Mesenchymal stem cell (in vitro differentiated cells and primary cell): ENCODE measurements at regions not wholly inside any gene's neighbourhood (a gene's known extent, or its start where the extent isn't known, plus 50 kb on each side); places are given as distances from the start of the nearest gene placed in this dataset.

Experiments used
- DNase-seq: peaks from one replicate; pipeline ENCODE4 v3.0.0-alpha.2; 2013
- H2AFZ ChIP-seq: one replicate; pipeline ENCODE4 v1.6.1; 2013; ENCODE audit warnings: low read depth, mild to moderate bottlenecking, control low read depth, inconsistent platforms, low read length, moderate library complexity
- H2AK5ac ChIP-seq: 2 replicates; pipeline ENCODE4 v1.6.1; 2013; ENCODE audit warnings: low read length, moderate library complexity, mild to moderate bottlenecking, inconsistent platforms; ENCODE audit not compliant: severe bottlenecking
- H2BK120ac ChIP-seq: one replicate; pipeline ENCODE4 v1.6.1; 2013; ENCODE audit warnings: low read depth, mild to moderate bottlenecking, inconsistent platforms, low read length, moderate library complexity
- H2BK12ac ChIP-seq, 2 experiments: one replicate each; pipeline ENCODE4 v1.6.1; 2013; ENCODE audit warnings: inconsistent platforms in 2 of 2, low read length in 2 of 2, mild to moderate bottlenecking in 2 of 2, moderate library complexity in 2 of 2, control low read depth in 1 of 2
- H2BK15ac ChIP-seq: one replicate; pipeline ENCODE4 v1.6.1; 2013; ENCODE audit warnings: mild to moderate bottlenecking, low read depth, inconsistent platforms; ENCODE audit not compliant: poor library complexity, severe bottlenecking
- H2BK5ac ChIP-seq: 2 replicates; pipeline ENCODE4 v1.6.1; 2013; ENCODE audit warnings: low read depth, mild to moderate bottlenecking, low read length, control low read depth, inconsistent platforms; ENCODE audit not compliant: poor library complexity, severe bottlenecking
- H3K14ac ChIP-seq, 2 experiments: one replicate each; pipeline ENCODE4 v1.6.1; 2013; ENCODE audit warnings: inconsistent platforms in 2 of 2, low read length in 2 of 2, control low read depth in 1 of 2, mild to moderate bottlenecking in 1 of 2, moderate library complexity in 1 of 2
- H3K18ac ChIP-seq, 2 experiments: one replicate each; pipeline ENCODE4 v1.6.1; 2013; ENCODE audit warnings: inconsistent platforms in 2 of 2, low read length in 2 of 2, control low read depth in 1 of 2, low read depth in 1 of 2, mild to moderate bottlenecking in 1 of 2
- H3K23ac ChIP-seq, 2 experiments: one replicate each; pipeline ENCODE4 v1.6.1; 2013; ENCODE audit warnings: inconsistent platforms in 2 of 2, low read length in 2 of 2, mild to moderate bottlenecking in 2 of 2, moderate library complexity in 2 of 2, control low read depth in 1 of 2
- H3K27ac ChIP-seq: 2 replicates; pipeline ENCODE4 v1.5.1; 2013; ENCODE audit warnings: mild to moderate bottlenecking, moderate library complexity, low read length, control low read depth, inconsistent platforms; ENCODE audit not compliant: poor library complexity, severe bottlenecking
- H3K27me3 ChIP-seq, 2 experiments: 2 replicates each; pipeline versions ENCODE4 v1.6.1 to v1.7.0; 2013; ENCODE audit warnings: low read length in 2 of 2, mild to moderate bottlenecking in 2 of 2, moderate library complexity in 2 of 2, control low read depth in 1 of 2, inconsistent platforms in 1 of 2; ENCODE audit not compliant: control insufficient read depth in 1 of 2, insufficient read depth in 1 of 2
- H3K36me3 ChIP-seq, 2 experiments: 2 replicates each; pipeline versions ENCODE4 v1.6.1 to v1.7.0; 2013; ENCODE audit warnings: low read length in 2 of 2, control low read depth in 1 of 2, inconsistent platforms in 1 of 2, low read depth in 1 of 2, mild to moderate bottlenecking in 1 of 2; ENCODE audit not compliant: insufficient read depth in 2 of 2, control insufficient read depth in 1 of 2
- H3K4ac ChIP-seq, 2 experiments: one replicate each; pipeline ENCODE4 v1.6.1; 2013; ENCODE audit warnings: inconsistent platforms in 2 of 2, low read length in 2 of 2, mild to moderate bottlenecking in 2 of 2, moderate library complexity in 2 of 2, control low read depth in 1 of 2, low read depth in 1 of 2
- H3K4me1 ChIP-seq: 2 replicates; pipeline ENCODE4 v1.6.1; 2013; ENCODE audit warnings: low read depth, low read length, control low read depth; ENCODE audit not compliant: control insufficient read depth, insufficient read depth
- H3K4me2 ChIP-seq: 2 replicates; pipeline ENCODE4 v1.6.1; 2013; ENCODE audit warnings: low read length, mild to moderate bottlenecking, inconsistent platforms; ENCODE audit not compliant: poor library complexity, severe bottlenecking
- H3K4me3 ChIP-seq, 2 experiments: 2 replicates each; pipeline versions ENCODE4 v1.5.1 to v1.7.0; 2013; ENCODE audit warnings: low read length in 2 of 2, mild to moderate bottlenecking in 2 of 2, control low read depth in 1 of 2, low read depth in 1 of 2; ENCODE audit not compliant: insufficient read depth in 1 of 2
- H3K79me1 ChIP-seq: replicated peaks from 2 replicates; pipeline ENCODE4 v1.6.1; 2013; ENCODE audit warnings: mild to moderate bottlenecking, control low read depth, low read length, inconsistent platforms; ENCODE audit not compliant: poor library complexity, severe bottlenecking
- H3K9ac ChIP-seq: 2 replicates; pipeline ENCODE4 v1.7.0; 2013; ENCODE audit warnings: mild to moderate bottlenecking, low read length, moderate library complexity
- H3K9me3 ChIP-seq: 2 replicates; pipeline ENCODE4 v1.7.0; 2013; ENCODE audit warnings: mild to moderate bottlenecking, low read length; ENCODE audit not compliant: control insufficient read depth
- H4K8ac ChIP-seq: one replicate; pipeline ENCODE4 v1.6.1; 2013; ENCODE audit warnings: inconsistent platforms, mild to moderate bottlenecking, low read length, moderate library complexity
- H4K91ac ChIP-seq: one replicate; pipeline ENCODE4 v1.6.1; 2013; ENCODE audit warnings: mild to moderate bottlenecking, low read length, inconsistent platforms
- WGBS: methylation state at CpG from one replicate; pipeline ENCODE4 v1.1.7; 2013; ENCODE audit warnings: mixed read lengths; 5-methylcytosine and 5-hydroxymethylcytosine counted together

DNA sequence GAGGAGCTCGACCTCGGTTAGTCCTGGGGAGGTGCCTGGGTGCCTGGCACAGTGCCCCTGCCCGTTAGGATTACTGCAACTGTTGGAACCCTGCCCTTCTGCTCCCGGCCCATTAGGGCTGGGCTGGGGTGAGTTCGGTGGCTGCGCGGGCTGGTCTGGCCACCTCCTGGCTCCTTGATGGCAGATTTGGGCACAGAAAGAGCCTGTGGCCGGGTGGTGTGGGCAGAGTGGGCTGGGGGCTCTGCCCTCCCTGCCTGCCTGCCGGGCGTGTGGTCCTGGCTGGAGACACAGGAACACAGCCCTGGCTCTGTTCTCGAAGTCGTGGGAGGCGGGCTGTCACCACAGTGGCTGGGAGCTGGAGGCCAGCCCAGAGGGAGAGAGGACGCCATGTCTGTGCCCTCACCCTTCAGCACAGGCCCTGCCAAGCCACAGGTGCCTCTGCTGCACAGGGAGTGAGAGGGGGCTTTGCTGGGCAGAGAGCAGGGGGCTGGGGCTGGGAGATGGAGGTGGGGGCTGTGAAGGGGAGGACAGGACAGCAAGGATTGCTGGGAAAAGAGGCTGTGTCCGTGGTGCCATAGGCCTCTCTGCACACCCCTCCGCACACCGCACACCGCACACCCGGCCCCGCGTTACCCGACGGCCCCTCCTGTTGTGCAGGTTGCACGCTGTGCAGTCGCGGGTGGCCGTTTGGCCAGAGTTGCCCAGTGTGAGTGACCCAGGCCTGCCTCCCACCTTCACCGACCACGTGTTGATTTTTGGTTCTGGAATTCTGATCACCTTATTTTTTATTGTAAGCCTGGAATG lies 236.6 kb upstream of the GSE1 start:
- peak overlapping the region; percentile 94 for H2BK15ac ChIP-seq
- peak overlapping the region in 1 of 2 experiments; percentile 90 for H3K14ac ChIP-seq
- 90% methylated on average over 29 of the region's 29 CpGs for WGBS

DNA sequence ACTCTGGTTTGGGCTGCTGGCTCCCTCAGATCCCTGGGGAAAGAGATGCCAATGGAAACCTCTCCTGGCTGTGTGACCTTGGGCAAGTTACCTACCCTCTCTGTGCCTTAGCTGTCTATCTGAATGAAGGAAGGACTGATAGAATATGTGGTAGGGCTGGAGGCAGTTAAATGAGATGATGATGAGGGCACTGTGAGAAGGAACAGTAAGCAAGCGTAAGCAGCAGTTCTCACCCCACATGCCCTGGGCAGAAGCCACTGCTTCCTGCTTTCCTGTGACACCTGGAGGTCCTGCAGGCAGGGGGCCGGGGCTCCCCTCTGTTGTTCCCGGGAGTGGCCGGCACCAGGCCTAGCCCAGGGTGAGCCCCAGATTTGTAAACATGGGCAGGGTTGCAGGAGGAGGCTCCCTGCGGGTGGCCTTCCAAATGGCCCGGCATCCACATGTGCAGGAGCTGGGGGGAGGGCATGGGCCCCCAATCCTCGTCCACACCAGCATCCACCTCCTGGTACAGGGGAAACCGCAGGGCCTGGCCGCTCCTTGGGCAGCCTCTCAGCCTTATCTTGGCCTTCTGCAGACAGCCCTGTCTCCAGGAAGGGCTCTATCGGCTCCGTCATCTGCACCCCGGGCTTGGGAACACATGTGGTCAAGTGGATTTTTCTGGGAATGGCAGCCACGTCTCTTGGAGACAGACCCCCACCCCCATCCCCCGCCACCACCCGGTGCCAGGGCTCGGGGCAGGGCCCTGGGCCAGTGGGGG lies 235.6 kb upstream of the GSE1 start:
- peak overlapping the region; percentile 95 for H4K8ac ChIP-seq
- WGBS, result 48% methylated on average over 8 of the region's 16 CpGs
- no peak overlapping the region for H2AK5ac ChIP-seq

More for the DNA sequence above, 236.6 kb upstream of the GSE1 start:
- Histone ChIP-seq H3K18ac (peak overlapping the region; percentile 79 to 94), H3K4ac (peak overlapping the region; percentile 87 to 89), H4K91ac (peak overlapping the region; percentile 95), H3K23ac (no peak overlapping the region), H2AK5ac (no peak overlapping the region), H3K9me3 (no peaks in the 10 kb centered on the region), H3K4me3 (no peak overlapping the region), H3K9ac (no peak overlapping the region), H3K4me2 (no peak overlapping the region), H3K4me1 (peaks cover 39% of the 10 kb centered on the region), H2BK12ac (peak overlapping the region; percentile 92 to 97), H3K36me3 (peaks cover 0 to 14% of the 10 kb centered on the region in 2 experiments), H3K27ac (no peak overlapping the region), H2BK120ac (peak overlapping the region; percentile 83), H4K8ac (peak overlapping the region; percentile 59), H3K79me1 (peaks cover 28% of the 10 kb centered on the region), H3K27me3 (no peaks in the 10 kb centered on the region), H2AFZ (no peak overlapping the region), H2BK5ac (no peak overlapping the region)
- DNase-seq, result no peak

DNA sequence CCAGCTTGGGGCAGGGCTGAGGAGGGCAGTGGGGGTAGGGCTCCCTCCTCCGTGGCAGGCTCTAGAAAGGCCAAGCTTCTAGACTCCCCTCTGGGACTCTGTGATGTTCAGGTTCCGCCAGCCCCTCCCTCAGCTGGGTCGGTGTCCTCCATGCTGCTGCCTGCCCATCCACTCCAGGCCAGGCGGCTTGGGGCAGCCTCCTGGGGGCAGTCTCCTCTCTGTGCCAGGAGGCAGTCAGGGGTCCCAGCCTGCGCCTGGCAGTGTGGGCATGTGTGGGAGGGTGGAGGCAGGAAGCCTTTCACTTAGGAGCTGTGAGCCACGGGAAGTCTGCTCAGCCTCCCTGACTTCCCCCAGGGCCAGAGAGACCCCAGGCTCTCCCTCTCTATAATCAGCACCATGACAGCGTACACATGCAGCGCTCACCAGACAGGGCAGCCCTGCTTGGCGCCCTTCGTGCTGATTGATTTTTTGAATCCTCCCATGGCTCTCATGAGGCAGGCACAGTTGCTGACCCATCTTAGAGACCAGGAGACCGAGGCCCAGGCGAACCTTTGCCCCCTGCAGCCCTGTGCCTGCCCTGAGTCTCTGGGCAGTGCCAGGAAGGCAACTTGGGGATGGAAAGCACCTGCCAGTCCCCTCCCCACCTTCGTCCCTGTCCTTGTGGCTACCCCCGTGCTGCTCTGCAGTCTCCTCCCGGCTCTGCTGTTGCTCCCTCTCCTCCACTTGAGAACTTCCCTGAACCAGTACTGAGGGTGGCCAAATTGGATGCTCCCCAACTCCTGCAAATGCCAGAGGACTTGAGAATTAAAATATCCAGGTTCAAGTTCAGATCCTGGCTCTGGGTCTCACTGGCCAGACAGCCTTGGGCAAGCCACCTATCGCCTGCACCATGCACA lies 234.7 kb upstream of the GSE1 start:
- no peak for DNase-seq
- peak overlapping the region in 1 of 2 experiments; percentile 51 for H3K23ac ChIP-seq
- peaks cover 0 to 21% of the 10 kb centered on the region in 2 experiments for H3K36me3 ChIP-seq
- 83% methylated on average over 16 of the region's 16 CpGs for WGBS
- H3K9me3 ChIP-seq, result no peaks in the 10 kb centered on the region
- peak overlapping the region; percentile 92 for H2BK120ac ChIP-seq
- peak overlapping the region; percentile 85 to 99 for H2BK12ac ChIP-seq
- peak overlapping the region; percentile 41 to 95 for H3K18ac ChIP-seq
- H2AK5ac ChIP-seq, result peak overlapping the region; percentile 33
- no peak overlapping the region for H3K27ac ChIP-seq
- H3K14ac ChIP-seq, result peak overlapping the region in 1 of 2 experiments; percentile 84
- H2BK5ac ChIP-seq, result no peak overlapping the region
- no peak overlapping the region for H3K4me2 ChIP-seq
- H4K8ac ChIP-seq, result peak overlapping the region; percentile 69
- H3K79me1 ChIP-seq, result peaks cover 26% of the 10 kb centered on the region
- H3K27me3 ChIP-seq, result no peaks in the 10 kb centered on the region
- H2AFZ ChIP-seq, result no peak overlapping the region
- H2BK15ac ChIP-seq, result no peak overlapping the region
- no peak overlapping the region for H3K4me3 ChIP-seq
- H3K4ac ChIP-seq, result peak overlapping the region; percentile 10 to 90
- H3K9ac ChIP-seq, result no peak overlapping the region
- H4K91ac ChIP-seq, result peak overlapping the region; percentile 90
- peaks cover 47% of the 10 kb centered on the region for H3K4me1 ChIP-seq

More for the DNA sequence above, 235.6 kb upstream of the GSE1 start:
- peaks cover 46% of the 10 kb centered on the region for H3K4me1 ChIP-seq
- no peak overlapping the region for H3K14ac ChIP-seq
- peak overlapping the region in 1 of 2 experiments; percentile 99 for H2BK12ac ChIP-seq
- no peak overlapping the region for H3K27ac ChIP-seq
- H2BK120ac ChIP-seq, result peak overlapping the region; percentile 92
- H3K27me3 ChIP-seq, result no peaks in the 10 kb centered on the region
- no peak overlapping the region for H3K23ac ChIP-seq
- peaks cover 0 to 14% of the 10 kb centered on the region in 2 experiments for H3K36me3 ChIP-seq
- DNase-seq, result peak; percentile 78
- no peak overlapping the region for H3K4me3 ChIP-seq
- H3K18ac ChIP-seq, result peak overlapping the region; percentile 94 to 95
- no peak overlapping the region for H2BK5ac ChIP-seq
- no peak overlapping the region for H3K4me2 ChIP-seq
- H3K9ac ChIP-seq, result no peak overlapping the region
- no peak overlapping the region for H2AFZ ChIP-seq
- peaks cover 26% of the 10 kb centered on the region for H3K79me1 ChIP-seq
- peak overlapping the region; percentile 95 for H4K91ac ChIP-seq
- H3K4ac ChIP-seq, result peak overlapping the region; percentile 76 to 86
- peak overlapping the region; percentile 84 for H2BK15ac ChIP-seq
- no peaks in the 10 kb centered on the region for H3K9me3 ChIP-seq
